ENCODE measurements at regions not wholly inside any gene's neighbourhood (a gene's known extent, or its start where the extent isn't known, plus 50 kb on each side); places are given as distances from the start of the nearest gene placed in this dataset.

- Histone ChIP-seq H3K27ac (peak overlapping the region; percentile 37), H3K4me3 (no peak overlapping the region), H3K27me3 (ENCODE audit: insufficient read depth, low read depth) (peaks cover 11% of the 10 kb centered on the region; the same call in 1 of the 2 replicates), H3K4me1 (replicated peaks; ENCODE audit: insufficient read depth) (peaks cover 22% of the 10 kb centered on the region), H3K9me3 (ENCODE audit: insufficient read depth, low read depth) (no peaks in the 10 kb centered on the region), H3K4me2 (peak overlapping the region; percentile 45), H3K79me2 (ENCODE audit: low read depth) (no peaks in the 10 kb centered on the region), H3F3A (ENCODE audit: insufficient read depth, low read depth) (peaks cover 15% of the 10 kb centered on the region; the same call in 1 of the 2 replicates), H4K20me1 (ENCODE audit: insufficient read depth) (no peaks in the 10 kb centered on the region), H2AFZ (no peak overlapping the region), H3K9me2 (ENCODE audit: insufficient read depth) (no peaks in the 10 kb centered on the region), H3K36me3 (ENCODE audit: low read depth) (no peaks in the 10 kb centered on the region)
- peak; percentile 44 to 97 for DNase-seq
- CTCF ChIA-PET, result interaction anchor here (0.5 kb wide), 1 partner anchor 14 kb away, joined by 5 read pairs; no protein-coding TSS in a partner anchor
- no peak for TF ChIP-seq CTCF (conservative IDR thresholded peaks at IDR 0.05)
- no peak for TF ChIP-seq EZH2 (IDR thresholded peaks at IDR 0.05; ENCODE audit: low read depth)
- BruUV-seq (replicated peaks), result no TSS peak
- POLR2A ChIA-PET (ENCODE audit: unreplicated experiment), result interaction anchor here (0.7 kb wide), 2 partner anchors 59 to 1123 kb away, joined by 3 to 9 read pairs; no protein-coding TSS in a partner anchor
- intact Hi-C loops (cut with micrococcal nuclease; ENCODE audit: unreplicated experiment), result loop anchor here (1.0 to 10.0 kb wide), 8 partner anchors 75 to 1471 kb away; partner anchors contain the start of genes PRDX6 and ZBTB37
These were observed 87.4 kb downstream of the FASLG start for GRCh38 chr1:172746091-172746949.

DNA sequence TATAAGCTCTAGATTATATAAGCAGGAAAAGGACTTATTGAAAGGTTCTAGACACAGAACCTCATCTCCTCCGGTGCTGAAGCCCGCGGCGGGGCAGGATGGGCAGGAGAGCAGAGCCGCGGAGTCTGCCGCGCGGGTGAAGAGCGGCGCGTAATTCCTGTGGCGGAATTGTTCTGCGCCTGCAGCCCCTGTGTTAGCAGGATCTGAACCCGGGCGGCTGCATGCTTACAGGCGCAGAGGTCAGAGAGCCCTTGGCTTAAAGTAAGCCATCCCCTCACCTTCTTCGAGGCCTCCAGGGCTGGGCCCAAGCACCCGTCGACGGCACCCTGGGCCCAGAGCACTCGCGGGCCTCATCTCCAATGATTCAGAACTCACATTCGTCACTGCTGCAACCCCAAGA is 89.3 kb downstream of the FASLG start:
- ChIA-PET CTCF (no interaction called here), POLR2A (ENCODE audit: unreplicated experiment) (no interaction called here)
- H3K4me2 ChIP-seq, result no peak overlapping the region
- H3K27me3 ChIP-seq (ENCODE audit: insufficient read depth, low read depth), result peaks cover 21% of the 10 kb centered on the region
- H3K79me2 ChIP-seq (ENCODE audit: low read depth), result no peaks in the 10 kb centered on the region
- peaks cover 15% of the 10 kb centered on the region; the same call in 1 of the 2 replicates for H3F3A ChIP-seq (ENCODE audit: insufficient read depth, low read depth)
- no TSS peak for BruUV-seq (replicated peaks)
- H3K36me3 ChIP-seq (ENCODE audit: low read depth), result no peaks in the 10 kb centered on the region
- peaks cover 22% of the 10 kb centered on the region for H3K4me1 ChIP-seq (replicated peaks; ENCODE audit: insufficient read depth)
- H3K27ac ChIP-seq, result no peak overlapping the region
- intact Hi-C loops (cut with micrococcal nuclease; ENCODE audit: unreplicated experiment), result loop anchor here (5.0 to 10.0 kb wide), 4 partner anchors 314 to 1469 kb away; no protein-coding TSS in a partner anchor
- H2AFZ ChIP-seq, result no peak overlapping the region
- no peak for DNase-seq
- no peaks in the 10 kb centered on the region for H3K9me2 ChIP-seq (ENCODE audit: insufficient read depth)
- H3K4me3 ChIP-seq, result no peak overlapping the region
- no peak for TF ChIP-seq EZH2 (IDR thresholded peaks at IDR 0.05; ENCODE audit: low read depth)
- TF ChIP-seq CTCF (conservative IDR thresholded peaks at IDR 0.05), result no peak
- no peaks in the 10 kb centered on the region for H4K20me1 ChIP-seq (ENCODE audit: insufficient read depth)
- H3K9me3 ChIP-seq (ENCODE audit: insufficient read depth, low read depth), result no peaks in the 10 kb centered on the region

GRCh38 chr1:172751683-172752082 is 92.8 kb downstream of the FASLG start:
- intact Hi-C loops (cut with micrococcal nuclease; ENCODE audit: unreplicated experiment), result no loop called here
- Histone ChIP-seq H3K36me3 (ENCODE audit: low read depth) (no peaks in the 10 kb centered on the region), H3K4me1 (replicated peaks; ENCODE audit: insufficient read depth) (peaks cover 7% of the 10 kb centered on the region), H3K79me2 (ENCODE audit: low read depth) (no peaks in the 10 kb centered on the region), H3K9me2 (ENCODE audit: insufficient read depth) (no peaks in the 10 kb centered on the region), H3K4me3 (no peak overlapping the region), H3K9me3 (ENCODE audit: insufficient read depth, low read depth) (no peaks in the 10 kb centered on the region), H4K20me1 (ENCODE audit: insufficient read depth) (no peaks in the 10 kb centered on the region), H2AFZ (no peak overlapping the region), H3K4me2 (no peak overlapping the region), H3K27ac (no peak overlapping the region), H3K27me3 (ENCODE audit: insufficient read depth, low read depth) (peaks cover 27% of the 10 kb centered on the region), H3F3A (ENCODE audit: insufficient read depth, low read depth) (peaks cover 7% of the 10 kb centered on the region; the same call in 1 of the 2 replicates)
- CTCF ChIA-PET, result no interaction called here
- no peak for DNase-seq
- no TSS peak for BruUV-seq (replicated peaks)
- TF ChIP-seq EZH2 (IDR thresholded peaks at IDR 0.05; ENCODE audit: low read depth) (no peak), CTCF (conservative IDR thresholded peaks at IDR 0.05) (no peak)
- POLR2A ChIA-PET (ENCODE audit: unreplicated experiment), result no interaction called here
